ENCODE measurements at regions not wholly inside any gene's neighbourhood (a gene's known extent, or its start where the extent isn't known, plus 50 kb on each side); places are given as distances from the start of the nearest gene placed in this dataset.

DNA sequence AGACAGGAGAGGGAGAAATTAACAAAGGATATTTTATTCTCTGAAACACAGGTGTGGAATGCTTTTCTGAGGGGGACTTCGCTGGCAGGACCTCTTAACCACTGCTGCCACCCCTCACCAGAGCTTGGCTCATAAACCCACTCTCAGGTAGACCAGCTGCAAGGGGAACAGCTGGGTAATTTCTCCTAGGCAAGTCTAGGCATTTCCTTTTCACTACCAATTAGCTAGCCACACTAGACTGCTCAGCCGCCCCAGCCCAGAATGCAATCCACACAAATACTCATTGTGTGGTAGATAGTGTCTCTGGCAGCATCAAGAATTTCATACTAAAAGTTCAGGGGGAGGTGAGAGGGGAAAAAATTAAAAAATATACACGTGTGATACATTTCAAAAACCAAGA is 267.6 kb upstream of the ID4 start:
- Histone ChIP-seq H3K9me3 (replicated peaks; ENCODE audit: control insufficient read depth, insufficient read depth, low read length) (no peaks in the 10 kb centered on the region), H2AFZ (ENCODE audit: control insufficient read depth, low read depth, low read length) (no peak overlapping the region), H3K36me3 (ENCODE audit: control insufficient read depth in 2 of 2, insufficient read depth in 2 of 2, low read length in 1 of 2) (no peaks in the 10 kb centered on the region), H3K4me1 (ENCODE audit: control insufficient read depth, insufficient read depth, low read length) (no peaks in the 10 kb centered on the region), H3K27ac (ENCODE audit: control insufficient read depth, insufficient read depth) (no peak overlapping the region), H3K79me2 (ENCODE audit: control insufficient read depth, insufficient read depth, low read length) (no peaks in the 10 kb centered on the region), H3K27me3 (replicated peaks in 1 of 2; ENCODE audit: control insufficient read depth in 2 of 2, insufficient read depth in 2 of 2, low read length in 1 of 2) (no peaks in the 10 kb centered on the region), H3K4me2 (ENCODE audit: control insufficient read depth, insufficient read depth) (no peak overlapping the region), H3K9ac (ENCODE audit: control insufficient read depth, insufficient read depth, low read length) (no peak overlapping the region), H3K4me3 (no peak overlapping the region), H4K20me1 (ENCODE audit: control insufficient read depth, insufficient read depth) (no peaks in the 10 kb centered on the region)
- FAIRE-seq (no peak), DNase-seq (ENCODE audit: low read depth, low spot score) (no peak), ATAC-seq (no peak)
- ChIA-PET CTCF (no interaction called here), RAD21 (ENCODE audit: unreplicated experiment) (no interaction called here), SMC1A (ENCODE audit: uncharacterized antibody, unreplicated experiment) (no interaction called here), POLR2A (no interaction called here)
- no TSS peak for BruUV-seq (replicated peaks)
- in situ Hi-C loops (cut with MboI) = no loop called here
- TF ChIP-seq NFXL1 (IDR thresholded peaks at IDR 0.05; ENCODE audit: borderline replicate concordance) (no peak), BMI1 (IDR thresholded peaks at IDR 0.05; ENCODE audit: borderline replicate concordance) (no peak), HDAC2 (IDR thresholded peaks at IDR 0.05) (no peak), KAT2A (conservative IDR thresholded peaks at IDR 0.05; ENCODE audit: control insufficient read depth, low read depth, low read length) (no peak), EGR1 (IDR thresholded peaks at IDR 0.05; ENCODE audit: borderline replicate concordance in 1 of 2, low read depth in 2 of 2, low read length in 2 of 2) (no peak), CHD2 (IDR thresholded peaks at IDR 0.05; ENCODE audit: borderline replicate concordance, low read depth, low read length) (no peak)
- TF ChIP-seq, protein P1, sequence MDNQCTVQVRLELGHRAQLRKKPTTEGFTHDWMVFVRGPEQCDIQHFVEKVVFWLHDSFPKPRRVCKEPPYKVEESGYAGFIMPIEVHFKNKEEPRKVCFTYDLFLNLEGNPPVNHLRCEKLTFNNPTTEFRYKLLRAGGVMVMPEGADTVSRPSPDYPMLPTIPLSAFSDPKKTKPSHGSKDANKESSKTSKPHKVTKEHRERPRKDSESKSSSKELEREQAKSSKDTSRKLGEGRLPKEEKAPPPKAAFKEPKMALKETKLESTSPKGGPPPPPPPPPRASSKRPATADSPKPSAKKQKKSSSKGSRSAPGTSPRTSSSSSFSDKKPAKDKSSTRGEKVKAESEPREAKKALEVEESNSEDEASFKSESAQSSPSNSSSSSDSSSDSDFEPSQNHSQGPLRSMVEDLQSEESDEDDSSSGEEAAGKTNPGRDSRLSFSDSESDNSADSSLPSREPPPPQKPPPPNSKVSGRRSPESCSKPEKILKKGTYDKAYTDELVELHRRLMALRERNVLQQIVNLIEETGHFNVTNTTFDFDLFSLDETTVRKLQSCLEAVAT (IDR thresholded peaks at IDR 0.05) = no peak
- TF ChIP-seq, protein P2, sequence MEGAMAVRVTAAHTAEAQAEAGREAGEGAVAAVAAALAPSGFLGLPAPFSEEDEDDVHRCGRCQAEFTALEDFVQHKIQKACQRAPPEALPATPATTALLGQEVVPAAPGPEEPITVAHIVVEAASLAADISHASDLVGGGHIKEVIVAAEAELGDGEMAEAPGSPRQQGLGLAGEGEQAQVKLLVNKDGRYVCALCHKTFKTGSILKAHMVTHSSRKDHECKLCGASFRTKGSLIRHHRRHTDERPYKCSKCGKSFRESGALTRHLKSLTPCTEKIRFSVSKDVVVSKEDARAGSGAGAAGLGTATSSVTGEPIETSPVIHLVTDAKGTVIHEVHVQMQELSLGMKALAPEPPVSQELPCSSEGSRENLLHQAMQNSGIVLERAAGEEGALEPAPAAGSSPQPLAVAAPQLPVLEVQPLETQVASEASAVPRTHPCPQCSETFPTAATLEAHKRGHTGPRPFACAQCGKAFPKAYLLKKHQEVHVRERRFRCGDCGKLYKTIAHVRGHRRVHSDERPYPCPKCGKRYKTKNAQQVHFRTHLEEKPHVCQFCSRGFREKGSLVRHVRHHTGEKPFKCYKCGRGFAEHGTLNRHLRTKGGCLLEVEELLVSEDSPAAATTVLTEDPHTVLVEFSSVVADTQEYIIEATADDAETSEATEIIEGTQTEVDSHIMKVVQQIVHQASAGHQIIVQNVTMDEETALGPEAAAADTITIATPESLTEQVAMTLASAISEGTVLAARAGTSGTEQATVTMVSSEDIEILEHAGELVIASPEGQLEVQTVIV (IDR thresholded peaks at IDR 0.05; ENCODE audit: borderline replicate concordance, partially characterized antibody) = no peak
- 0% methylated on average over 3 of the region's 3 CpGs for WGBS (ENCODE audit: insufficient coverage, insufficient replicate concordance, low lambda C conversion rate, missing lambda C conversion rate)
- intact Hi-C loops (cut with micrococcal nuclease; ENCODE audit: unreplicated experiment) = no loop called here

Data from GM12878 (cell line).